Stimulated activated CD4-positive, alpha-beta T cell treated with anti-CD3 and anti-CD28 coated beads, Interleukin-12 subunit alpha, Interleukin-12 subunit beta, amount 100 ng/mL, for 4 hours (primary cell): ENCODE measurements at regions not wholly inside any gene's neighbourhood (a gene's known extent, or its start where the extent isn't known, plus 50 kb on each side); places are given as distances from the start of the nearest gene placed in this dataset.
"Not testable (repeated sequence)": the region's sequence is repeated elsewhere in the genome, so short reads cannot be mapped to it uniquely, and the experiment has no call there.

Experiments
- DNase-seq: peaks from one replicate; pipeline ENCODE4 v3.0.0-alpha.2; 2020

GRCh38 chr4:20046931-20047677 is 204.6 kb upstream of the SLIT2 start:
- no peak for DNase-seq

- DNase-seq = no peak
These were observed 205.5 kb upstream of the SLIT2 start for GRCh38 chr4:20046179-20046578.

GRCh38 chr4:20044966-20045365 is 206.7 kb upstream of the SLIT2 start:
- no peak for DNase-seq

- DNase-seq = no peak
These were observed 207.2 kb upstream of the SLIT2 start for GRCh38 chr4:20044502-20044911.

GRCh38 chr4:20043991-20044390 is 207.7 kb upstream of the SLIT2 start:
- DNase-seq = no peak

- no peak for DNase-seq
These were observed 208.9 kb upstream of the SLIT2 start for GRCh38 chr4:20042769-20043168.

GRCh38 chr4:20041839-20042407 is 209.8 kb upstream of the SLIT2 start:
- DNase-seq = no peak

GRCh38 chr4:20037745-20038144 is 214.0 kb upstream of the SLIT2 start:
- no peak for DNase-seq

GRCh38 chr4:20030108-20030507 is 221.6 kb upstream of the SLIT2 start:
- DNase-seq = no peak

GRCh38 chr4:20028645-20029044 is 223.1 kb upstream of the SLIT2 start:
- no peak for DNase-seq

- DNase-seq = no peak
These were observed 225.2 kb upstream of the SLIT2 start for GRCh38 chr4:20026456-20026855.

GRCh38 chr4:20022471-20022870 is 229.2 kb upstream of the SLIT2 start:
- DNase-seq = no peak

- no peak for DNase-seq
These were observed 231.6 kb upstream of the SLIT2 start for GRCh38 chr4:20020056-20020455.

- DNase-seq = no peak
These were observed 232.2 kb upstream of the SLIT2 start for GRCh38 chr4:20019310-20020015.

GRCh38 chr4:20017777-20018115 is 234.0 kb upstream of the SLIT2 start:
- DNase-seq = no peak

GRCh38 chr4:20017070-20017776 is 234.5 kb upstream of the SLIT2 start:
- DNase-seq = no peak

GRCh38 chr4:20015636-20016224 is 236.0 kb upstream of the SLIT2 start:
- no peak for DNase-seq

GRCh38 chr4:20003836-20004558 is 247.7 kb upstream of the SLIT2 start:
- DNase-seq = not testable (repeated sequence)

- no peak for DNase-seq
These were observed 251.8 kb upstream of the SLIT2 start for GRCh38 chr4:19999775-20000414.

GRCh38 chr4:19999276-19999675 is 252.4 kb upstream of the SLIT2 start:
- no peak for DNase-seq

- DNase-seq = no peak
These were observed 258.5 kb upstream of the SLIT2 start for GRCh38 chr4:19993242-19993641.

GRCh38 chr4:19992471-19993093 is 259.1 kb upstream of the SLIT2 start:
- DNase-seq = no peak
